Testis (tissue), 2 donors: ENCODE measurements at regions not wholly inside any gene's neighbourhood (a gene's known extent, or its start where the extent isn't known, plus 50 kb on each side); places are given as distances from the start of the nearest gene placed in this dataset.

Experiments
- DNase-seq: peaks from one replicate; pipeline ENCODE4 v3.0.0-alpha.2; 2019
- H3K27ac ChIP-seq, 2 donors: fragments of 200-600 bp; sonication (generic); one replicate each; pipeline ENCODE4 v1.5.1; 2019
- H3K27me3 ChIP-seq: fragments of 200-600 bp; sonication (generic); one replicate; pipeline ENCODE4 v1.5.1; 2019
- H3K36me3 ChIP-seq: fragments of 200-600 bp; sonication (generic); one replicate; pipeline ENCODE4 v1.5.1; 2017; ENCODE audit warnings: low read depth; ENCODE audit errors: missing control alignments
- H3K4me1 ChIP-seq: fragments of 200-600 bp; sonication (generic); one replicate; pipeline ENCODE4 v1.5.1; 2019
- H3K4me3 ChIP-seq, 2 donors: fragments of 200-600 bp; sonication (generic); one replicate each; pipeline ENCODE4 v1.5.1; 2017 to 2019
- H3K9me3 ChIP-seq: fragments of 200-600 bp; sonication (generic); one replicate; pipeline ENCODE4 v1.5.1; 2017
- POLR2A ChIP-seq: fragments of 450-650 bp; IDR thresholded peaks from one replicate; pipeline ENCODE4 v1.6.1; 2017; ENCODE audit warnings: antibody characterized with exemption, mild to moderate bottlenecking, moderate library complexity
- WGBS, 2 donors: methylation state at CpG; one replicate each; pipeline ENCODE4 v1.1.5; 2018; 5-methylcytosine and 5-hydroxymethylcytosine counted together
- intact Hi-C: fragments of 100-400 bp; cut with DNase I; formaldehyde crosslinking; loops from one replicate; pipeline ENCODE4 v1.15.1; 2023; ENCODE audit warnings: low total_unique reads
- TF ChIP-seq, protein P1 (sequence below), 3 experiments: fragments of 450-650 bp in 2 of 3; fragments of 200-600 bp in 1 of 3; sonication (generic) in 1 of 3; IDR thresholded peaks; one replicate each; pipeline ENCODE4 v1.5.1; 2016 to 2019; ENCODE audit warnings: antibody characterized with exemption in 3 of 3, mild to moderate bottlenecking in 2 of 3, moderate library complexity in 1 of 3

DNA sequence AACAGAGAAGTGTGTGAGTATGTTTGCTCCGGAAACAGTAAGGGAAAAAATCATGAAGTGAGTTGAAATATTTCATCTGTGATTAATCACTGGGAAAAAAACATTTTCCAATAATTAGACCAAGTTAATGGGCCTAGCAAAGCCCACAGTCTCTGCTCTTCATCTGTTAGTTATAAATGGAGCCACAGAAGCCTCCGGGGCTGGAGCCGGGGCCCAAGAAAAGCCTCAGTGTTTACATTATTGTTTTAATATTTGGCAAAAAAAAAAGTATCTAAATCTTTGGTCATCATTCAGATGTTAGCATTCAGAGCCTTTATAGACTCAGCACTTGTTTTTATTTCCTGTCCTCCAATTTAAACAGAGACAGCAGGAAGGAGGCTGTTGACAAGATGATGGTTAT lies 115.0 kb downstream of the UBE2U start:
- Histone ChIP-seq H3K4me1 (no peaks in the 10 kb centered on the region), H3K9me3 (no peaks in the 10 kb centered on the region), H3K36me3 (no peaks in the 10 kb centered on the region), H3K4me3 (no peak overlapping the region), H3K27ac (no peak overlapping the region), H3K27me3 (no peaks in the 10 kb centered on the region)
- 93 to 94% methylated on average over 3 of the region's 3 CpGs for WGBS, 2 donors
- TF ChIP-seq, protein P1, sequence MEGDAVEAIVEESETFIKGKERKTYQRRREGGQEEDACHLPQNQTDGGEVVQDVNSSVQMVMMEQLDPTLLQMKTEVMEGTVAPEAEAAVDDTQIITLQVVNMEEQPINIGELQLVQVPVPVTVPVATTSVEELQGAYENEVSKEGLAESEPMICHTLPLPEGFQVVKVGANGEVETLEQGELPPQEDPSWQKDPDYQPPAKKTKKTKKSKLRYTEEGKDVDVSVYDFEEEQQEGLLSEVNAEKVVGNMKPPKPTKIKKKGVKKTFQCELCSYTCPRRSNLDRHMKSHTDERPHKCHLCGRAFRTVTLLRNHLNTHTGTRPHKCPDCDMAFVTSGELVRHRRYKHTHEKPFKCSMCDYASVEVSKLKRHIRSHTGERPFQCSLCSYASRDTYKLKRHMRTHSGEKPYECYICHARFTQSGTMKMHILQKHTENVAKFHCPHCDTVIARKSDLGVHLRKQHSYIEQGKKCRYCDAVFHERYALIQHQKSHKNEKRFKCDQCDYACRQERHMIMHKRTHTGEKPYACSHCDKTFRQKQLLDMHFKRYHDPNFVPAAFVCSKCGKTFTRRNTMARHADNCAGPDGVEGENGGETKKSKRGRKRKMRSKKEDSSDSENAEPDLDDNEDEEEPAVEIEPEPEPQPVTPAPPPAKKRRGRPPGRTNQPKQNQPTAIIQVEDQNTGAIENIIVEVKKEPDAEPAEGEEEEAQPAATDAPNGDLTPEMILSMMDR (IDR thresholded peaks at IDR 0.05): no peak
- no peak for TF ChIP-seq POLR2A
- intact Hi-C loops: no loop called here
- DNase-seq: no peak

DNA sequence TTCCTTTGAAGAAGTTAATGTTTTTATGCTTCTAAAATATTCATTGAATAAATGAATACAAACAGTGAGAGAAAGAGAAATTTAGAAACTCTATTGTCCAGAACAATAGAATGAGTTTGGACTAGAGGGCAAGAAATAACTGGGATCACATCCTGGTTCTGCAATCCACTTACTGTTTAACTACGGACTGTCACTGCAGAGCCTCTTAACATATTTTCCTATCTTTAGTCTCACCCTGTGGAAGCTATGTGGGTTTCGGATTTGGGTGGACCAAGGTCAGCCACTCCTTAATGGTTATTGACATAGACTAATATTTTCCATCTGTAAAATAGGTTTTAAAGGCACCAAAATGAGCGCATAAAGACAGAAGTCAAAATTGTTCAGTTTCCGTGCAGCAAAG lies 116.6 kb downstream of the UBE2U start:
- no peak for DNase-seq
- Histone ChIP-seq H3K27ac (no peak overlapping the region), H3K4me1 (no peaks in the 10 kb centered on the region), H3K36me3 (no peaks in the 10 kb centered on the region), H3K27me3 (no peaks in the 10 kb centered on the region), H3K9me3 (no peaks in the 10 kb centered on the region), H3K4me3 (no peak overlapping the region)
- intact Hi-C loops: no loop called here
- TF ChIP-seq POLR2A: no peak
- WGBS, 2 donors: 91 to 92% methylated on average over 4 of the region's 4 CpGs

DNA sequence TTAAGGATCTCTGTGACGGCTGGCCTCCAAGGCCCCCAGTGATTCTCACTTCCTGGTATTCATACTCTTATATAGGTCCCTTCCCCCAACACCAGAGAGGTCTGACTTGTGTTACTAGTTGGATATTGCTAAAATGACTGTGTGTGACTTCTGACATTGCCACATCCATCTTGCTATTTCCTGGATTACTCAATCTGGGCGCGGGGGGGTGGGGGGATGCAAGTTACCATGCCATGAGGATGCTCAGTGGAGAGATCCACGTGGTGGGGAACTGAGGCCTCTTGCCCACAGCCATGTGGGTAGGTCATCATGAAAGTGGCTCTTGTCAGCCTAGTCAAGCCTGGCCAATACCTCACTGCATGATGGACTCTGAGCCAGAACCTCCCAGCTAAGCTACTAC lies 117.0 kb downstream of the UBE2U start:
- DNase-seq: no peak
- intact Hi-C loops: no loop called here
- H3K27ac ChIP-seq: no peak overlapping the region
- H3K4me3 ChIP-seq: no peak overlapping the region
- WGBS, 2 donors: 42 to 66% methylated on average over 4 of the region's 4 CpGs
- no peaks in the 10 kb centered on the region for H3K9me3 ChIP-seq
- H3K27me3 ChIP-seq: no peaks in the 10 kb centered on the region
- H3K36me3 ChIP-seq: no peaks in the 10 kb centered on the region
- no peaks in the 10 kb centered on the region for H3K4me1 ChIP-seq
- TF ChIP-seq POLR2A: no peak
- TF ChIP-seq, protein P1 (IDR thresholded peaks at IDR 0.05): no peak

DNA sequence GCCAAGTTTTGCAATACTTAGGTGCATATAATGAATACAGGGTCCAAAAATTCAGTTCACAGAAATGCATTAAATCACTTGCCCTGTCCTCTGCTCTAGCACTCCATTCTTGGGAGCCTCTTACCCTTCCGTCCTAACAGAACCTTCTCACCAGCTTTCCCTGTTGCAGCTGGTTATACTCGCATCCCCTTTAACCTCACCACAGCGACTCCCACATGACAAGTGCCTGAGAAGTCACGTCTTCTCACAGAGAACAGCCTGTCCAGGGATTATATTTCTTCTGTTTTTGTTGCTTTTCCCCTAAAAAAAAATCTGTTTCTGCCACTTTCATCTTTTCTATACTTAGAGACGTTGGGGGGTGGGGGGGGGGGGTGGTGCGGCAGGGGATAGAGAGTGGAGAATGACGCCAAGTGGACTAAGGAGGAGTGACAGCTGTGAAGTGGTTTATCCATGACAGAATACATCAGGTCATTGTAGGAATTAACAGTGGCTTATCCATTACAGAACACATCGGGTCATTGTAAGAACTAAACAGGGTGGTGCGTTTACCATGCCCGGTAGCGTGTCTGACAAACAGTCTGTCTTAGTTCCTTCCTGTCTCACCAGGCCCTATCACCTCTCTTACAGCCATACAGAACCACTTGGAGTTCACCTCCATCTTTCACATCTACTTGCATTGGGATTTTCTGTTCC lies 117.6 kb downstream of the UBE2U start:
- Histone ChIP-seq H3K27ac (no peak overlapping the region), H3K9me3 (no peaks in the 10 kb centered on the region), H3K27me3 (no peaks in the 10 kb centered on the region), H3K4me3 (no peak overlapping the region), H3K36me3 (no peaks in the 10 kb centered on the region), H3K4me1 (no peaks in the 10 kb centered on the region)
- TF ChIP-seq POLR2A: no peak
- TF ChIP-seq, protein P1 (IDR thresholded peaks at IDR 0.05): no peak
- WGBS, 2 donors: 76 to 79% methylated on average over 11 of the region's 11 CpGs
- no peak for DNase-seq
- intact Hi-C loops: no loop called here

DNA sequence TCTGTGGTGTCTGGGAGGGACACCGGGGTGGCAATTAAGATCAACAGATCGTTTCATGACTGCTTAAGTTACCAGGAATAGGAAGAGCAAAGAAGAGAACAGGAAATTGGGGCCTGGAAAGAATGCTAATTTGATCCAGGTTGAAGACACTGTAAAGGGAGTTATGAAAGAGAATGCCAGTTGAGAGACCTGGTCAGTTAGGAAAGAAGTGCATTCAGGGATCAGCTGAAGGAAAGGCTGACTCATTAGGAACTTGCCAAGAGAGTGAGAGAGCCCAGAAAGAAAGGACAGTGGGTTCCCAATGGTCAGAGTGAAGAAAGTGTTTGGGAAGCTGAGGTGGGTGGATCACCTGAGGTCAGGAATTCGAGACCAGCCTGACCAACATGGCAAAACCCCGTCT lies 119.6 kb downstream of the UBE2U start:
- 86 to 88% methylated on average over 4 of the region's 4 CpGs for WGBS, 2 donors
- no peaks in the 10 kb centered on the region for H3K4me1 ChIP-seq
- no peaks in the 10 kb centered on the region for H3K9me3 ChIP-seq
- H3K36me3 ChIP-seq: no peaks in the 10 kb centered on the region
- TF ChIP-seq, protein P1 (IDR thresholded peaks at IDR 0.05): no peak
- no peak for TF ChIP-seq POLR2A
- H3K27me3 ChIP-seq: no peaks in the 10 kb centered on the region
- DNase-seq: no peak
- H3K27ac ChIP-seq: no peak overlapping the region
- H3K4me3 ChIP-seq: no peak overlapping the region
- intact Hi-C loops: no loop called here
